Globus pallidus (tissue), 1 donor: ENCODE measurements at regions not wholly inside any gene's neighbourhood (a gene's known extent, or its start where the extent isn't known, plus 50 kb on each side); places are given as distances from the start of the nearest gene placed in this dataset.

Source experiments
- DNase-seq: peaks from one replicate; pipeline ENCODE4 v3.0.0-alpha.2; 2015; ENCODE audit warnings: low spot score

GRCh38 chr4:136301749-136302495 is 1230.4 kb downstream of the PCDH18 start:
- DNase-seq, result no peak

- DNase-seq, result no peak
Observed at GRCh38 chr4:136283977-136284376, 1248.3 kb downstream of the PCDH18 start.

DNA sequence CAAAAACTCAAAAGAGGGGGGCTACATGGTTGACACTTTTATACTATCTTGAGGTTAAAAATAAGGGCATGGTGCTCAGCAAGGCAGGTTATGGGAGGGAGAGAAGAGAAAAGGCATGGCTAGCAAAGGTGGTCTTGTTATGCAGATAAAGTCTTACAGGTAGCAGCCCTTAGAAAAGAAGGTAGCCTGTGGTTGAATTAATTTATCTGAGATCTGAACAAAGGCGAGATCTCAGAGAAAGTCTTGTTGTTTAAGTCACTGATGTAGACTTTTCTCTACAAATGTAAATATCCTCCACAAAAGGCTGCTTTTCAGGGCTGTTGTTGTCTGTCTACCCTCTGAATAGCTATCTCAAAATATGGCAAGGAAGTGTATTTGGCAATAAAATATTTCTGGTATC is 1250.4 kb downstream of the PCDH18 start:
- DNase-seq, result no peak

DNA sequence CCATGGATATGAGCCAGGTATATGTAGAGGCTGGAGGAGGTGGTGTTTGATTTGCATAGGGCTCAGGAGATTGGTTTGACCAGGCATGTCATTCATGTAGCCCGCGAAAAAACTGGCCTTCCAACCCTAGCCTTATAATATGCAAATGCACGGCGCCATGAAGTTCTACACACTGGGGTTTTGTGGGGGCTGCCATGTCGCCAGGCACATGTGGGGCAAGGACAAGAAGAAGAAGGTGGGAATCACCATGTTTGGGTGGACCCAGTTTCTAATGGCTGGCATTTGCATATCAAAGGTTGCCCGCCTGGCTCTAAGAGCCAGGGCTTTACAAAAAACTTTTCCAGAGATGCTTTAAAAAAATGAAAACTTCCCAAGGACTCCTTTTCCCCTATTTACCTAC is 1251.0 kb downstream of the PCDH18 start:
- DNase-seq, result no peak

DNA sequence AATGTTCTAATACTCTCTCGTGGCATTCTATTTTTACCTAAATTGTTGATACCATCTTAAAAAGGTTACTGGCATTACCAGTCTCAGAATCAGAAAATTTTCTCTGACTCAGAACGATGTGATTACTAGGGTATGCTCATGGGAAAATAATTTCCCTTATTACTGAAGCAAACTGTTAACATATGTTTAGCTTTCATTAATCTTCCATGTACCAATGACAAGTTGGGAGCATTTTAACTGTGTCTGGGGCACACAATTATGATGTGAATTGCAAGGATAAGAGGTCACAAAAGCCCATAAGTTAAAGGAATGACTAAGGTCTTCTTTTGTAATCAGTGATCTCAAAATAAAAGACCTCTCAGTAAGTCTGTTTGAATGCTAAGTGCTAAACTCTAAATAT is 1254.6 kb downstream of the PCDH18 start:
- DNase-seq, result no peak

GRCh38 chr4:136246876-136247275 is 1285.4 kb downstream of the PCDH18 start:
- no peak for DNase-seq

DNA sequence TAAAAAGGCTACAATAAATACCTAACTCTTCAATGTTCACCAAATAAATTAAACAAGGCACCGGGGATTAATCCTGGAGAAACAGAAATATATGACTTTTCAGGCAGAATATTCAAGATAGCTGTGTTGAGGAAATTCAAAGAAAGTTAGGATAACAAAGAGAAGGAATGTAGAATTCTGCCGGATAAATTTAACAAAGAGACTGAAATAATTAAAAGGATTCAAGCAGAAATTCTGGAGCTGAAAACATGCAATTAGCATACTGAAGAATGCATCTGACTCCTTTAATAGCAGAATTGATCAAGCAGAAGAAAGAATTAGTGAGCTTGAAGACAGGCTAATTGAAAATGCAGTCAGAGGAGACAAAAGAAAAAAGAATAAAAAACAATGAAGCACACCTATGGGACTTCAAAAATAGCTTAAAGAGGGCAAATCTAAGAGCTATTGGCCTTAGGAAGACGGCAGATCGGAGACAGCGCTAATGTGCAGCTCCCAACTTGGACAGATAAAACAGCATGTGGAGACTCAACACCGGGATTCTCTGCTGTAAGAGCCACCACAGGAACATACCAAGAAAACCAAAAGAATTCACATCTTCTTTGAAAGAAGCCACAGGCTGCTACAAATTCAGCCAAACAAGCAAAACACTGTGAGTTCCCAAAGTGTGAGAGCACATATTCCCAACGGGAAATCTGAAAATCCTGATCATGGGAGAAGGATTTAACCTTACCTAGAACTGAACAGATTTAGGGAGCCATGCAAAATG is 1290.9 kb downstream of the PCDH18 start:
- DNase-seq, result no peak

GRCh38 chr4:136227315-136227714 is 1305.0 kb downstream of the PCDH18 start:
- DNase-seq, result no peak

- DNase-seq, result no peak
Observed at GRCh38 chr4:136219592-136220125, 1312.6 kb downstream of the PCDH18 start.

DNA sequence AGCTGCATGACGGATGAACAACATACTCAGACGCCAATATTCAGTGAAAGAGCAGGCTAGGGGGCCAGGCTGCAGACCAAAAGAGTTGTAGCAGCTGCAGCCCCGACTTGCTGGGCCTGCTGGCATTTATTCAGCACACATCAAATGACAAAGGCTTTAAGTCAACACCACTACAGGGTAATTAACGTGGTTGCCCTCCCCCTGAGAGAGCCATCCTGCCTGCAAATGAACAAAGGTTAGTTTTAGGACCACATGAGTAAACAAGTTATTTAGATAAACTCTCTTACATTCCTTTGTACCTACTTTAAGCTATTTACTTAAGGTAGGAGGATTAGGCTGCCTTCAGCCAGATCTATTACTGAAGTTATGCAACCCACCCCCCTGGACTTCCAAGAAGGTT is 1329.1 kb downstream of the PCDH18 start:
- DNase-seq, result no peak

DNA sequence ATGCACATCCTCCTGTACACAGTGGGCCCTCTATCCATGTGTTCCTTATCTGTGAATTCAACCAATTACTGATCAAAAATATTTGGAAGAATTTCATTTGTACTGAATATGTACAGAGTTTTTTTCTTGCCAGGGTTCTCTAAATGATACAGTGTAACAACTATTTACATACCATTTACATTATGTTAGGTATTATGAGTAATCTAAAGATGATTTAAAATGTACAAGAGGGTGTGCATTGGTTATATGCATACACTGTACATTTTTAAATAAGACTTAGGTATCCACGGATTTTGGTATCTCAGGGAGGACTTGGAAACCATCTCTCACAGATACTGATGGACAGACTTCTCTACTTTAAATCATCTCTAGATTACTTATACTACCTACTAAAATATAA is 1333.9 kb downstream of the PCDH18 start:
- DNase-seq, result no peak

GRCh38 chr4:136194962-136195361 is 1337.3 kb downstream of the PCDH18 start:
- DNase-seq, result no peak

DNA sequence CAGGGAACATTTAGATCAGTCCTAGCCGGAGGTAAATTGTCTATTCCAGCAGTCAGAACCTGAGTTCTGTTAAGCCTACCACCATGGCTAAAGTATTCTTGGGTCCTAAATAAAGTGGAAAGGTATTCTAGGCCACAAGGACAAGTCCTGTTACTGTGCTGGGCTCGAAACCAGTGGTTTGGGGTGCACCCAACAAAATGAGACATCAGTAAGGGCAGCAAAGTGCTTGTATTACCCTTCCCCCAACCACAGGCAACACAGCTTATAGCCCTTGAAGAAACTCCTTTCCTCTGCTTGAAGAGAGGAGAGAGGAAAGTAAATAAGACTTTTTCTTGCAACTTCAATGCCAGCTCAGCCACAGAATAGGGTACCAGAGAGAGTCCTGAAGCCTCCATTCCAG is 1345.6 kb downstream of the PCDH18 start:
- DNase-seq, result no peak

DNA sequence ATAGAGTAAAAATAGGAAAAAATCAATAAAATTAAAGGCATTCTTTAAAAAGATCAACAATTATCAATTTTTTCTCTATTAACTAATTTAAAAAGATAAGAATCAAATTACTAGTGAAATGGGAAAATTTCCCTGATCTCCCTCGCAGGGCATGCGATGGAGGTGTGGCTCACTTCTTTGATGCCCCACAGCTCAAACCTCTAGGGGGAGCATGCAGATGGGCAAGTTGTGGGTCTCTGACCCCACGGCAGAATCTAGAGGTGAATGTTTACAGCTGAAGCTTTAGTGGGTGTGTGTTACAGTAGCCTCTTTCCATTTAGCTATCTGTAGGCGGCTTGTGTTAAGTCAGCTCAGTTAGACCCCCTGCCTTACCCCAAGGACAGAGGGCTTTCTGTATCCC is 1348.8 kb downstream of the PCDH18 start:
- DNase-seq, result no peak

DNA sequence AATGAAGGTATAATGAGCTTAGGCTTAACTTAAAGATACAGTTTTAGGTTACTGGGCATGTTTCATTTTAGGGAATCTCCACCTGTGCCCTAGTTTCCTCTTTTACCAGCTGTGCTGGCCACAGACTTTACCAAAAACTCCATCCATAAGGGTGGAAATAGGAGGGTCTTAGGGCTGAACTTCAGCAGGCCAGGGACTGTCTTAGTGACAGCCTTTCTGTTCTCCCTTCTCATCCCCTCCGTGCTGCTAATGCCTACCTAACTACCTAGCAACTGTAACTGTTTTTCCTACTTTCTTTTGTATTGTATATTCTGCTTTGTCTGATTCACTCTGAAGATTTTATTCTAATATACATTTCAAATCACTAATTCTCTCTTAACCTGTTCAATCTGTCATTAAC is 1375.3 kb downstream of the PCDH18 start:
- no peak for DNase-seq

DNA sequence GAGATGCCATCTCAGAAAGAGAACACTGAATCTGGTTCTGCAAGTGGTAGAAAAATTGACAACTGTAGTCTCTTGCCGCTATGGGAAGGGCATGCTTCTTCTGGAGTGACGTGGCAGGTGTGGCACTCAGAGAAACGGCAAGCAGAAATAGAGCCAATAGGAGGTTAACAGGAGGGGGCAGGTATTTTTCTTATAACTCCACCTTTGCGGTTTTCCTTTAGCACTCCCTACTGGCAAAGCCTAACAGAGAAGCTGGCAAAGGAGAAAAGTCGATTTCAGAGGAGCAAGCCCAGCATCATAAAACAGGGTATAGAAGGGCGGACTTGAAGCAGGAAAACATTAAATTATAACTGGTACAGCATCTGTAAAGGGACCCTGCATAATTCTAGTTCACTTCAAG is 1382.2 kb downstream of the PCDH18 start:
- no peak for DNase-seq

GRCh38 chr4:136136601-136137000 is 1395.7 kb downstream of the PCDH18 start:
- no peak for DNase-seq

- DNase-seq, result no peak
Observed at GRCh38 chr4:136124251-136124745, 1408.0 kb downstream of the PCDH18 start.

GRCh38 chr4:136121426-136121825 is 1410.9 kb downstream of the PCDH18 start:
- DNase-seq, result no peak

DNA sequence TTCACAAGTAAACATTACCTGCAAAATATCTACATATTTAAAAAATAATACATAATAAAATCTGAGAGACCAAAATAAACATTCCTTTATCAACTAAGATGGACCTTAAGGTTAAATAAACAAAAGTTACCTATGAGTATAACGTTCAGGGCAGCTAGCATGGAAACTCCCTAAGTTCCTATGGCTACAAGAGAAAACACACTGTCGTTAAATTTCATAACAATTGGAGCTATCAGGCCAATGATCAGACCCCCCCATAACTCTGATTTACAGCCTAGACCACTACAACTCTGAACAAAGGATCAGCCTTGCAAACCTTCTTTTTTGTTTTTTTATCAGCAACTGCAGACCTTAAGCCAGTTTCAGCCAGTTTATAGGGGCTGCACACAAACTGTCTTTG is 1418.4 kb downstream of the PCDH18 start:
- DNase-seq, result no peak

- no peak for DNase-seq
Observed at GRCh38 chr4:136112116-136112515, 1420.2 kb downstream of the PCDH18 start.

- no peak for DNase-seq
Observed at GRCh38 chr4:136106753-136107152, 1425.5 kb downstream of the PCDH18 start.

- DNase-seq, result peak; percentile 27
Observed at GRCh38 chr4:136103616-136104015, 1428.7 kb downstream of the PCDH18 start.
